HUES6 (cell line): ENCODE measurements at regions not wholly inside any gene's neighbourhood (a gene's known extent, or its start where the extent isn't known, plus 50 kb on each side); places are given as distances from the start of the nearest gene placed in this dataset.

ENCODE experiments used
- H3K27ac ChIP-seq: 2 replicates; pipeline ENCODE4 v1.7.0; 2013; ENCODE audit warnings: low read depth, mild to moderate bottlenecking, low read length, inconsistent platforms
- H3K27me3 ChIP-seq: 2 replicates; pipeline ENCODE4 v1.6.1; 2013; ENCODE audit warnings: low read length; ENCODE audit not compliant: control insufficient read depth, insufficient read depth
- H3K36me3 ChIP-seq: 2 replicates; pipeline ENCODE4 v1.6.1; 2013; ENCODE audit warnings: low read length; ENCODE audit not compliant: control insufficient read depth, insufficient read depth
- H3K4me1 ChIP-seq: 2 replicates; pipeline ENCODE4 v1.6.1; 2013; ENCODE audit warnings: low read length; ENCODE audit not compliant: control insufficient read depth, insufficient read depth
- H3K4me3 ChIP-seq: 2 replicates; pipeline ENCODE4 v1.5.1; 2013; ENCODE audit warnings: low read depth, low read length
- H3K9ac ChIP-seq: one replicate; pipeline ENCODE4 v1.6.1; 2013; ENCODE audit warnings: mild to moderate bottlenecking, low read length
- H3K9me3 ChIP-seq: 2 replicates; pipeline ENCODE4 v1.6.1; 2013; ENCODE audit warnings: low read depth, low read length; ENCODE audit not compliant: control insufficient read depth, insufficient read depth

DNA sequence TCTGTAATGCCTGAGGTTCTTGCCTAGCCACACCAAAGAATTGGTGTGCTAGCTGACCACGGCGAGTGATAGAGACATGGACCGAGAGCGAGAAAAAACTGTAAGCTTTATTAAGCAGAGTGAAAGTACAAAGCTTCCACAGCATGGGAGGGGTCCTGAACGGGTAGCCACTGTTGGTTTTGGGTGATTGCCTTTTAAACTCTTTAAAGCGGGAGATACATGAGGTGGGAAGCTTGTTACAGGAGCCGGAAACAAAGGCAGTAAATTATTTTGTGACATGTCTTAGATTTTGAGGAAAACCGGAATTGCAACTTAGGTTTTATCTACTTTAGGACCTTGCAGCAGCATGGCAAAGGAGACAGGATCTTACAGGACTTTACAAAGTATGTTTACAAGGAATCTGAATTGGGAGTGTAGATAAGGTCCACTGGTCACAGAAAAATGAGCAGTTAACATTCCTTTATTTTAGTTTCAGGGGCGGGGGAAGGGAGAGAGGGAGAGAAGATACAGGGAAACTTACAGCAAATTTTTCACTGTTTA is 252.7 kb upstream of the MBL2 start:
- H3K9me3 ChIP-seq: peaks cover 13% of the 10 kb centered on the region; the same call in 1 of the 2 replicates
- H3K27ac ChIP-seq: no peak overlapping the region
- H3K36me3 ChIP-seq: no peaks in the 10 kb centered on the region
- H3K4me1 ChIP-seq: peaks cover 26% of the 10 kb centered on the region
- no peak overlapping the region for H3K4me3 ChIP-seq
- no peak overlapping the region for H3K9ac ChIP-seq
- no peaks in the 10 kb centered on the region for H3K27me3 ChIP-seq

DNA sequence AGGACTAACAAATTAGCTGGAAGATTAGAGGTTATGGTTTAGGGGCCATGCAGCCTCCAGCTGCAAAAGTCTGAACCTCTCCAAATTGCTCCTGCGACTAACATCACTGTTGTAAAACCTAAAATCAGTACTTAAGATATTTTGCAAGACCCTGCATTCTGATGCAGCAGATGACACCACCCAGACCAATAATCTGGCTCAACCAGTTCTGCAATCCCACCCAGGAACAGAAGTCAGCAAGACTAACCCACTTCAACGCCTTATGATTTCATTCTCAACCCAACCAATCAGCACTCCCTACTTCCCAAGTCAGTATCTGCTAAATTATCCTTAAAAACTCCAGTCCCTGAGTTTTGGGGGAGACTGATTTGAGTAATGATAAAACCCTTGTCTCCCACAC is 250.8 kb upstream of the MBL2 start:
- H3K9ac ChIP-seq: peak overlapping the region; percentile 41
- H3K27ac ChIP-seq: peak overlapping the region; percentile 24; the same call in 1 of the 2 replicates
- H3K36me3 ChIP-seq: no peaks in the 10 kb centered on the region
- peaks cover 19% of the 10 kb centered on the region for H3K4me1 ChIP-seq
- peaks cover 15% of the 10 kb centered on the region; the same call in 1 of the 2 replicates for H3K9me3 ChIP-seq
- no peaks in the 10 kb centered on the region for H3K27me3 ChIP-seq
- H3K4me3 ChIP-seq: no peak overlapping the region

DNA sequence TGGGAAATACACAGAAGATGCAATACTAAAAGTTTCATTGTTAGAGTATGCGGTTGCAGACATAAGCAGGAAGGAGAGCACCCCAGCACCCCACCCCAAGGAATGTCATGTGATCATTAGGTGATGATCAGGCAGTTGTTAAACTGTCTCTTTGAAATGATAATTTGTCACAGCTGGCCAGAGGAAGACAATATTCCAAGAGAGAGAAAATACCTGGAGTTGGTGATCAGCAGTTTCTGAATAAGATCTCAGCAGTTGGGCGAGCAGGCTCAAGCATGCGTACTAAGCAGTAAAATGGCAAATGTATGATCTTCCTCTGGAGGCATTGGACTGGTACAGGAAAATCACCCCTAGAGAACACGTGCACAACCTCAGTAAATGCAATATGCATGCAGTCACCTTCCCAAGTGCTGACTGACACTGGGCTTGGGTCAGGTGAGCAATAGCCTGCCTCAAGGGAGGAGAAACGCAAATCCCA is 250.1 kb upstream of the MBL2 start:
- H3K9me3 ChIP-seq: peaks cover 15% of the 10 kb centered on the region; the same call in 1 of the 2 replicates
- peaks cover 19% of the 10 kb centered on the region for H3K4me1 ChIP-seq
- peak overlapping the region; percentile 90 for H3K27ac ChIP-seq
- no peaks in the 10 kb centered on the region for H3K27me3 ChIP-seq
- H3K4me3 ChIP-seq: peak overlapping the region; percentile 9; the same call in 1 of the 2 replicates
- H3K36me3 ChIP-seq: no peaks in the 10 kb centered on the region
- peak overlapping the region; percentile 41 for H3K9ac ChIP-seq

DNA sequence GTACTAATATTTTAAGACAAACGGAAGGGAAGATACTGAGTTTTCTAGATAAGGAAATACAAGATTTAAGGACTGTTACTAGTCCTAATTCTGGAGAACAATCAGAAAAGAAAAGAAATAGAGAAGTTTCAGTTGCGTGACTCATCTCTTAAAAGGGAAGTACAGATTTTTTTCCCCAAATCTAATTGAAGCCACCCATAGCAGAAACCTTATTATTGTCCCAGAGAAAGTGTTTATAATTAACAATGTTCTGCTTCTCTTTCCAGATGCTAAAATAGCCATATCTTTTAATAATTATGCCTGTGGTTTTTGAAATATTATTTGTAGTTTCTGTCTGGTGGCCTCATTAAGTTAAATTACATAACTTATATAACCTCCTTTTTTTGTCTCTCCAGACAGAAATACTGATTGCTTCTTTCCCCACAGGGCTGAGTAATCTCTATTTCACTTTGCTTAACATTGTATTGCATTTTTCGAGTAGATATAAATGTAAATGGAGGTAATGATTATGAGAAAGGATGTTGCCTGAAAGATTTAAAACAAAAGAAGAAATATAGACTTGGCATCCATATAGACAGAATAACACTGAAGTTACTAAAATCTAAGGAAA is 240.7 kb upstream of the MBL2 start:
- H3K9ac ChIP-seq: no peak overlapping the region
- H3K27ac ChIP-seq: no peak overlapping the region
- no peaks in the 10 kb centered on the region for H3K36me3 ChIP-seq

DNA sequence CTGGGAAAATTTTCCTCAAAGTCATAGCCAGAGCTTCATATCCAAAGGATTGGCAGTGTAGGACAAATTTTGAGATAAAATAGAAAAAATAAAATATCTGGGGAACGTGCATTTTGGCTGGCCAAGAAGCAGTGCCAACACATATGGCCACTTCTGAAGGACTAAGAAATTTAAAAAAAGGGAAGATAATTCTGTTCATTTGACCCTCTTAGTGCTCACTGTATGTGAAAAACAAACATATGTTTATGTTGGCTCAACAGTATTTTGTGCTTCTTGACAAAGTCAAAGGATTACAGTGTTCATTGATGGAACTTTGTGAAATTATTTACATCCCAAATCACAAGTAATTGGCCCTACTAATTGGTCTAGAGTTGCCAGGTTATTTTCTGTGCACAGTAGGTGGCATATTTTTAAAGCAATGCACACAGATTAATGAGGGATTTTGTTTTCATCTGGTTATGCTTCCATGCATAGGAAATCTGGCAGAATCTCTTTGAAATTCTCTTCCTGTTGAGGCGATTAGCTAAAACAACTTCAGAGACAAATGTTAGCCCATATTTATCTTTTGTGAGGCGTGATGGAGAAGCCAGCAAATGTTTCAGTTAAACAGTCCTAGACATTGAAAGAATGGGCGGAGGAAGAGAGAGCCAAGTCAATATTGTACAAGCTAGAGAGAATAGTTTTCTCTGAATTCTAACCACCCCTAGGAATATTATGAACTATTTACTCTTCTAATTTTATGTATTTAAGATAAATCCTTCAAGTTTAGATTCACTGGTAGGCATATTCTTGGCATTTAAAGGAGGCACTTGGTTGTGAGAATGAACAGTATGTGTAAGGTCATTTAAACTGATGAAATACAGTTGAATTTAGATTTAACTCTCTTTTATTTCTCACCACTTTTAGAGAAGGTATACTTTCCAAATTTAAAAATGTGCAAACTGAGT is 237.7 kb upstream of the MBL2 start:
- H3K4me1 ChIP-seq: peaks cover 7% of the 10 kb centered on the region; the same call in 1 of the 2 replicates
- H3K36me3 ChIP-seq: no peaks in the 10 kb centered on the region
- no peak overlapping the region for H3K9ac ChIP-seq
- H3K27ac ChIP-seq: no peak overlapping the region
- H3K27me3 ChIP-seq: no peaks in the 10 kb centered on the region
- no peak overlapping the region for H3K4me3 ChIP-seq
- no peaks in the 10 kb centered on the region for H3K9me3 ChIP-seq

More for the DNA sequence above, 240.7 kb upstream of the MBL2 start:
- H3K9me3 ChIP-seq: no peaks in the 10 kb centered on the region
- H3K4me3 ChIP-seq: no peak overlapping the region
- H3K27me3 ChIP-seq: no peaks in the 10 kb centered on the region
- H3K4me1 ChIP-seq: 0 out of 2 replicates have a peak, but pooled peaks cover 3% of the 10 kb centered on the region

DNA sequence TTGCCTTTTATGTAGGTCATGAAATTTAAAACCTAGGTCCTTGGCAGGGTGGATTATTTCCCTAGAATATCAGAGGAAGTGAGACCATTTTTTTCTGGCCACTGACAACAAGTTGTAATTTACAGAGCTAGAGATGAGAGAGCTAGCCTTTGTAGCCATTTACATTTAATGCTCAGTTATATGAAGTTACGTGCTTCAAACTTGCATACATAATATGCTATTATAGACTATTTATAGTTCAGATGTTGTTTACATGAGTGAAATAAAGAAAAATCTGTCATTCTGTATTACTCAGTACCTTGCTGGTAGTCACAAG is 234.9 kb upstream of the MBL2 start:
- no peak overlapping the region for H3K4me3 ChIP-seq
- H3K9ac ChIP-seq: no peak overlapping the region
- H3K9me3 ChIP-seq: no peaks in the 10 kb centered on the region
- no peak overlapping the region for H3K27ac ChIP-seq
- H3K27me3 ChIP-seq: no peaks in the 10 kb centered on the region
- H3K36me3 ChIP-seq: no peaks in the 10 kb centered on the region
- H3K4me1 ChIP-seq: peaks cover 4% of the 10 kb centered on the region; the same call in 1 of the 2 replicates

DNA sequence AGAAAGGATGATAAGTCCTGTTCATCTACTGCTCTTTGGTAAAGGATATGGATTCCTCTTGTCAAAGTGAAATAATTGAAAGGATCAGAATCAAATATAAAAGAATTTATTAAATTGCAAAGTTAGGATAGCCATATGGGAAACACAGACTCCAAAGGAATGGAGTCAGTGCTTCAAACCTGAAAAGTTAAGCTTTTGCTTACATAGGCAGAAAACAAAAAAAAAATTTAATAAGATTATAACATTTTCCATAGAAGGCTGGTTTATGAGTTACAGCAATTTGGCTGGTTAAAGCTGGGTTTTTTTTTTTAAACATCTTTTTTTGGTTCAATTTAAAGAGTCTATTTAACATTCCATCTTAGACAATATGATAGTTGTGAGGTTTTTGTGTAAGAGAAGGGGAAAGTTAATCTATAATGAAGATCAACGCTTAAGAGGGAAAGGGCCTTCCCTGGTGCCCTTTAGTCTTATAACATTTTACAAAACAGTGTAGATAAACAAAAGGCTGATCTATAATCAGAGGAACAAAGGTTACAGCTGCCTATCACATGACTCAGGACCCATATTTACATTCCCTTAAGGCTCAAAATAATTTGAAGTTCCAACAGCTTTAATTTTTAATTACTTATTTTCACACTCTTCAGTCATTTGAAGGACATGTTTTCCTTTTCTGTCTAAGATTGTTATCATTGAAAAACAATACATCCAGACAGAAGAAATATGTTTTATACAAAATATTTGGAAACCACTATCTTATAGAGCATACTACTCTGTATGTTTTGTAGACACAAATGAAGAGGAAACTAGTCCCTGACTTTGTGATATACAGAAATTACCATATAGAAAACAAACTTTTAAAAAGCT is 234.3 kb upstream of the MBL2 start:
- Histone ChIP-seq H3K4me3 (no peak overlapping the region), H3K27ac (no peak overlapping the region), H3K36me3 (no peaks in the 10 kb centered on the region)

DNA sequence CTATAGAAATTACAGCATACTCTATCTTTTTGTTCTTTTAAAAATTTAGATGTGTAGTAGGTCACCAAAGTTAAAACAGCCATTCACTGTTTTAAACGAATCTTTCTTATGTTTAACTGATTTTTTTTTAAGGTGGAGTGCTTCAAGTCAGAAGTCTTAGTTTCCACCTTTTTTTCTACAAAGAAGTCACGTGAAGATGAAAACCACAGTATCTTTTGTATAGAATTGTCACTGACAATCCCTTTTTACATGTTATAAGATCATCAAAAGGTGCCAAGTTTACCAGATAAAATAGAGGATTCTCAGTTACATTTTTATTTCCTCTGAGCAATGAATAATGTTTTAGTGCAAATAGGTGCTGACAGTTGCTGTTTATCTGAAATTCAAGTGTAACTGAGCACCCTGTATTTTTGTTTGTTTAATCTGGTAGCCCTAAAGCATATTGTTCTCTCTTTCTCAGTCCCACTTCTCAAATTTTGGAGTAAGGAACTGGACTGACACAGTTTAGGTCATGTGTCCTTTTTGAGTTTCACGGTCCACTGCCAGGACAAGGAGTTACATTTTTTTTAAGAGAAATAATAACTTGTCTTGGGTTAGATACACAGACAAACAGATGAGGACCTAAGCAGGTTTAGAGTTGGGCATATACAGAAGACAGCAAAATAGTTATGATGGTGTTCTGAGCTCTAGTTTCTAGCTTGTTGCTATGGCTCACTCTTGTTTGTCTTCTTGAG is 233.2 kb upstream of the MBL2 start:
- Histone ChIP-seq H3K27ac (no peak overlapping the region), H3K4me1 (peaks cover 4% of the 10 kb centered on the region; the same call in 1 of the 2 replicates), H3K4me3 (no peak overlapping the region), H3K27me3 (no peaks in the 10 kb centered on the region), H3K36me3 (no peaks in the 10 kb centered on the region), H3K9ac (no peak overlapping the region), H3K9me3 (no peaks in the 10 kb centered on the region)

More for the DNA sequence above, 234.3 kb upstream of the MBL2 start:
- Histone ChIP-seq H3K9me3 (no peaks in the 10 kb centered on the region), H3K4me1 (peaks cover 4% of the 10 kb centered on the region; the same call in 1 of the 2 replicates), H3K27me3 (no peaks in the 10 kb centered on the region), H3K9ac (no peak overlapping the region)

DNA sequence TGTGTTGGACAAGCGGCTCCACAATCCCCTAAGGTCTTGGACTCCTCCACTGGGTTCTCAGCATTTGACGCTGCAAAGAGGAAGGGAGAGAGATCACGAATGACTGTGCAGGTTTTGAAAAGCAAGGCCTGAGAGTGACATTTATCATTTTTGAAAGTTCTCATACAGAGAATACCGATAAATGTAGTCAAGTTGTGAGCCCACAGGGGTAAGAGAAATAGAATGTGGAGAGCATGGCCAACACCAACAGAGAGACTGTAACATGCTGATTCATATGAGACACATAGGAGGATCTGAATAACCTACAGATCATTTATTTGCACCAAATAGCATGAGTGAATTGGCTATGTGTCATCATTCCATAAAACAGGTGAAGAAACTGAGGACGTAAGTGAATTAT is 230.5 kb upstream of the MBL2 start:
- H3K27me3 ChIP-seq: no peaks in the 10 kb centered on the region
- no peaks in the 10 kb centered on the region for H3K36me3 ChIP-seq
- H3K4me1 ChIP-seq: peaks cover 4% of the 10 kb centered on the region; the same call in 1 of the 2 replicates
- H3K27ac ChIP-seq: no peak overlapping the region
- H3K9me3 ChIP-seq: no peaks in the 10 kb centered on the region
- no peak overlapping the region for H3K4me3 ChIP-seq
- H3K9ac ChIP-seq: no peak overlapping the region

DNA sequence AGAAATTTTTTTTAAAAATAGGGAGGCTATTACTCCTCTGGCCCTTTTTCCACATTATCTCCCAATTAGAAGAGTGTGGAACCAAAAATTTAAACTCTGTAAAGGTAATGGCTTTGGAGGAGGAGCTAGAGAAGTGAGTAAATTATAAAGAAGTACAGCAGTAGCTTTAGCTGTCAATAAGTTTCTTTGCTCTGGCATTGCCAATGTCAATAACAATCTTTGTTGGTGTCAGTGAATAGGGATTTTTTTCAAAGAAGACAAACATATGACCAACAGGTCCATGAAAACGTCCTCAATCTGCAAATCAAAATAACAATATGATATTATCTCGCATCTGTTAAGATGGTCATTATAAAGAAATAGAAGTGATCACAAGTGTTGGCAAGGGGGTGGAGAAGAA is 227.1 kb upstream of the MBL2 start:
- Histone ChIP-seq H3K9me3 (peaks cover 11% of the 10 kb centered on the region; the same call in 1 of the 2 replicates), H3K27ac (no peak overlapping the region), H3K4me3 (no peak overlapping the region), H3K27me3 (no peaks in the 10 kb centered on the region), H3K4me1 (no peaks in the 10 kb centered on the region; the same call in 1 of the 2 replicates), H3K9ac (no peak overlapping the region), H3K36me3 (no peaks in the 10 kb centered on the region)
